Liver (tissue), 8 donors: ENCODE measurements at regions not wholly inside any gene's neighbourhood (a gene's known extent, or its start where the extent isn't known, plus 50 kb on each side); places are given as distances from the start of the nearest gene placed in this dataset.

Source experiments
- DNase-seq: peaks from one replicate; pipeline ENCODE4 v3.0.0-alpha.2; 2017; ENCODE audit warnings: low spot score
- H3K27ac ChIP-seq, 2 donors: one replicate each; pipeline ENCODE4 v1.7.0; 2013; ENCODE audit warnings: inconsistent platforms in 2 of 2, low read length in 2 of 2, control low read depth in 1 of 2, low read depth in 1 of 2, mild to moderate bottlenecking in 1 of 2
- H3K27me3 ChIP-seq, 4 donors: one replicate each; pipeline versions ENCODE4 v1.6.1 to v1.7.0; 2013; ENCODE audit warnings: low read length in 3 of 4, inconsistent platforms in 1 of 4, mild to moderate bottlenecking in 1 of 4, moderate library complexity in 1 of 4; ENCODE audit not compliant: control insufficient read depth in 4 of 4, insufficient read depth in 4 of 4
- H3K36me3 ChIP-seq, 4 donors: one replicate each; pipeline versions ENCODE4 v1.6.1 to v1.7.0; 2013; ENCODE audit warnings: low read length in 3 of 4, mild to moderate bottlenecking in 3 of 4, low read depth in 1 of 4, moderate library complexity in 1 of 4; ENCODE audit not compliant: control insufficient read depth in 4 of 4, insufficient read depth in 3 of 4
- H3K4me1 ChIP-seq, 4 donors: one replicate each; pipeline versions ENCODE4 v1.6.1 to v1.7.0; 2013; ENCODE audit warnings: low read length in 3 of 4, mild to moderate bottlenecking in 3 of 4, moderate library complexity in 1 of 4; ENCODE audit not compliant: control insufficient read depth in 4 of 4, insufficient read depth in 4 of 4
- H3K4me3 ChIP-seq, 3 donors: one replicate each; pipeline versions ENCODE4 v1.6.1 to v1.7.0; 2013; ENCODE audit warnings: low read length in 3 of 3, control low read depth in 1 of 3, low read depth in 1 of 3, mild to moderate bottlenecking in 1 of 3
- H3K9ac ChIP-seq, 2 donors: one replicate each; pipeline ENCODE4 v1.7.0; 2013; ENCODE audit warnings: low read length in 2 of 2, mild to moderate bottlenecking in 2 of 2, moderate library complexity in 2 of 2, control low read depth in 1 of 2, low read depth in 1 of 2
- H3K9me3 ChIP-seq, 4 donors: one replicate each; pipeline versions ENCODE4 v1.6.1 to v1.7.0; 2013; ENCODE audit warnings: low read length in 3 of 4; ENCODE audit not compliant: control insufficient read depth in 4 of 4
- ATF3 ChIP-seq: IDR thresholded peaks from 2 replicates; pipeline ENCODE4 v1.6.1; 2016; ENCODE audit warnings: antibody characterized with exemption
- CTCF ChIP-seq: fragments of 150-350 bp; IDR thresholded peaks from 2 replicates; pipeline ENCODE4 v1.5.1; 2017; ENCODE audit warnings: improper control_type of control experiment, low read depth, low read length; ENCODE audit not compliant: missing input control
- EGR1 ChIP-seq, 2 donors: IDR thresholded peaks; 2 replicates each; pipeline ENCODE4 v1.6.1; 2016 to 2018; ENCODE audit warnings: antibody characterized with exemption in 2 of 2, low read depth in 2 of 2
- FOXA1 ChIP-seq: IDR thresholded peaks from 2 replicates; pipeline ENCODE4 v1.6.1; 2016; ENCODE audit warnings: antibody characterized with exemption
- FOXA2 ChIP-seq: IDR thresholded peaks from 2 replicates; pipeline ENCODE4 v1.6.1; 2016; ENCODE audit warnings: antibody characterized with exemption
- GABPA ChIP-seq, 2 donors: IDR thresholded peaks in 1 of 2; conservative IDR thresholded peaks in 1 of 2; 2 replicates each; pipeline ENCODE4 v1.6.1; 2016; ENCODE audit warnings: antibody characterized with exemption in 2 of 2, mild to moderate bottlenecking in 1 of 2, moderate library complexity in 1 of 2
- HNF4A ChIP-seq, 2 donors: conservative IDR thresholded peaks; 2 replicates each; pipeline ENCODE4 v1.6.1; 2016; ENCODE audit warnings: antibody characterized with exemption in 2 of 2, mild to moderate bottlenecking in 2 of 2
- HNF4G ChIP-seq: IDR thresholded peaks from 2 replicates; pipeline ENCODE4 v1.6.1; 2016; ENCODE audit warnings: antibody characterized with exemption
- JUND ChIP-seq, 2 donors: IDR thresholded peaks; 2 replicates each; pipeline ENCODE4 v1.6.1; 2016; ENCODE audit warnings: antibody characterized with exemption in 2 of 2
- MAX ChIP-seq: IDR thresholded peaks from 2 replicates; pipeline ENCODE4 v1.6.1; 2016; ENCODE audit warnings: antibody characterized with exemption
- NR2F2 ChIP-seq: IDR thresholded peaks from 2 replicates; pipeline ENCODE4 v1.6.1; 2016; ENCODE audit warnings: antibody characterized with exemption
- RAD21 ChIP-seq, 2 donors: IDR thresholded peaks; 2 replicates each; pipeline ENCODE4 v1.6.1; 2016; ENCODE audit warnings: antibody characterized with exemption in 2 of 2, mild to moderate bottlenecking in 2 of 2
- RXRA ChIP-seq, 2 donors: IDR thresholded peaks; 2 replicates each; pipeline ENCODE4 v1.6.1; 2017 to 2018; ENCODE audit warnings: antibody characterized with exemption in 2 of 2, mild to moderate bottlenecking in 1 of 2
- SP1 ChIP-seq: IDR thresholded peaks from 2 replicates; pipeline ENCODE4 v1.6.1; 2018; ENCODE audit warnings: antibody characterized with exemption, mild to moderate bottlenecking
- TAF1 ChIP-seq: conservative IDR thresholded peaks from 2 replicates; pipeline ENCODE4 v1.6.1; 2016; ENCODE audit warnings: antibody characterized with exemption, mild to moderate bottlenecking
- YY1 ChIP-seq: IDR thresholded peaks from 2 replicates; pipeline ENCODE4 v1.6.1; 2016; ENCODE audit warnings: antibody characterized with exemption, mild to moderate bottlenecking
- WGBS: extraction: QIAGEN DNeasy Blood & Tissue Kit; methylation state at CpG from one replicate; pipeline ENCODE4 v1.1.7; 2013; 5-methylcytosine and 5-hydroxymethylcytosine counted together
- TF ChIP-seq, protein P1 (sequence below): IDR thresholded peaks from 2 replicates; pipeline ENCODE4 v1.6.1; 2016; ENCODE audit warnings: antibody characterized with exemption
- TF ChIP-seq, protein P2 (sequence below): IDR thresholded peaks from 2 replicates; pipeline ENCODE4 v1.6.1; 2016; ENCODE audit warnings: antibody characterized with exemption, mild to moderate bottlenecking
- donor health status: healthy.
- donor health status: healthy.
- donor health status: healthy.
- donor health status: healthy.
- donor health status: healthy.

DNA sequence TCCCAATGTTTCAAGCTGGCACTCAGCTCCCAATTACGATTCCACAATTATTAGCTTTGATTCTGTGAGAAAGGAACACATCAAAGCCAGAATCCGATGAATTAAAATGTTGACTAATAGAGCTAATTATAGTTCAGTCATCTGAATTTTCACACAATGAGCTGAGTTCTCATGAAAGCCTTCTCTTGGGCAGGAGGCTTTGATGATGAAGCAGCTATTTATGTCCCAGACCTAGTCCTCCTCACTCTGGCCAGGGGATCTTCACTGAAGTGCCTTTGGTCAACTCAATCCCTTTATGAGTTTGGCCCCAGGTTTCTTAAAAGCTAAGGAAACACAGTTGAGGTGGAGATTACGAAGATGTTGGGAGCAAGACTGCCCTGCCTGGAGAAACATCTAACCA lies 74.7 kb upstream of the PPM1B start:
- Histone ChIP-seq H3K9me3 (no peaks in the 10 kb centered on the region), H3K27me3 (no peaks in the 10 kb centered on the region), H3K4me3 (no peak overlapping the region)

DNA sequence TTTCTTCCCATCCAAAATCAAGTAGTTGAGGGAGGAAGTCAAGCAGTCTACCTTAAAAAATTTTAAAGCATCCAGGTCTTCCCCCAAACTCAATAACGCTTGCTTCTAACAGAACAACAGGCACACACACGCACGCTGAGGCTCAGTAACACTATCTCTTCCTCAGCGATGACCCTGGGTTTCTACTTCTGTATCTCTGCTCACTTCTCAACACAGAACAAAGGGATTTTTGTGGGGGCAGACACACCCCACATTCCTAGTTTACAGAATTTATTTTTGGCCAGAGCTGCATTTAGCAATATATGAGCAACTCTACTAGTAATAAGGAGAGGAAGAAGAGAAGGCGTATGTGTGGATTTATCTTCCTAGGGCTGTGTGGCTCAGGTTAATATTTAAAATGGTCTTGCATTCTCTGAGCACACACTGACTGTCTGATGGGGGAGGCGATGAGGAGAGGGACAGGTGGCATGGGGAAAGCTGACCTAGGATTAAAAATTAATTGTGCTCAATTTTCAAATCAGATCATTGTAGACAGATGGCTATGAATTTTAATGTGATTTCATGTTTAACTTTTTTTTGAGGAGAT lies 71.3 kb upstream of the PPM1B start:
- no peak for DNase-seq
- H3K9me3 ChIP-seq = no peaks in the 10 kb centered on the region
- 73% methylated on average over 6 of the region's 6 CpGs for WGBS
- no peaks in the 10 kb centered on the region for H3K27me3 ChIP-seq
- H3K4me1 ChIP-seq = peaks cover 0 to 3% (median 0%) of the 10 kb centered on the region in 4 donors
- H3K9ac ChIP-seq = no peak overlapping the region
- H3K36me3 ChIP-seq = no peaks in the 10 kb centered on the region
- no peak overlapping the region for H3K4me3 ChIP-seq
- TF ChIP-seq EGR1 (IDR thresholded peaks at IDR 0.05; ENCODE audit: low read depth in 2 of 2) (no peak), CTCF (no peak), HNF4G (no peak), RXRA (IDR thresholded peaks at IDR 0.05) (no peak), MAX (no peak), TAF1 (no peak), FOXA2 (no peak), RAD21 (IDR thresholded peaks at IDR 0.05) (no peak), JUND (IDR thresholded peaks at IDR 0.05) (no peak), SP1 (no peak), FOXA1 (no peak), YY1 (no peak), GABPA (IDR thresholded peaks at IDR 0.05 in 1 of 2, conservative IDR thresholded peaks at IDR 0.05 in 1 of 2) (no peak), NR2F2 (no peak), HNF4A (conservative IDR thresholded peaks at IDR 0.05) (no peak), ATF3 (no peak)
- TF ChIP-seq, protein P1, sequence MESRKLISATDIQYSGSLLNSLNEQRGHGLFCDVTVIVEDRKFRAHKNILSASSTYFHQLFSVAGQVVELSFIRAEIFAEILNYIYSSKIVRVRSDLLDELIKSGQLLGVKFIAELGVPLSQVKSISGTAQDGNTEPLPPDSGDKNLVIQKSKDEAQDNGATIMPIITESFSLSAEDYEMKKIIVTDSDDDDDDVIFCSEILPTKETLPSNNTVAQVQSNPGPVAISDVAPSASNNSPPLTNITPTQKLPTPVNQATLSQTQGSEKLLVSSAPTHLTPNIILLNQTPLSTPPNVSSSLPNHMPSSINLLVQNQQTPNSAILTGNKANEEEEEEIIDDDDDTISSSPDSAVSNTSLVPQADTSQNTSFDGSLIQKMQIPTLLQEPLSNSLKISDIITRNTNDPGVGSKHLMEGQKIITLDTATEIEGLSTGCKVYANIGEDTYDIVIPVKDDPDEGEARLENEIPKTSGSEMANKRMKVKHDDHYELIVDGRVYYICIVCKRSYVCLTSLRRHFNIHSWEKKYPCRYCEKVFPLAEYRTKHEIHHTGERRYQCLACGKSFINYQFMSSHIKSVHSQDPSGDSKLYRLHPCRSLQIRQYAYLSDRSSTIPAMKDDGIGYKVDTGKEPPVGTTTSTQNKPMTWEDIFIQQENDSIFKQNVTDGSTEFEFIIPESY = no peak
- TF ChIP-seq, protein P2, sequence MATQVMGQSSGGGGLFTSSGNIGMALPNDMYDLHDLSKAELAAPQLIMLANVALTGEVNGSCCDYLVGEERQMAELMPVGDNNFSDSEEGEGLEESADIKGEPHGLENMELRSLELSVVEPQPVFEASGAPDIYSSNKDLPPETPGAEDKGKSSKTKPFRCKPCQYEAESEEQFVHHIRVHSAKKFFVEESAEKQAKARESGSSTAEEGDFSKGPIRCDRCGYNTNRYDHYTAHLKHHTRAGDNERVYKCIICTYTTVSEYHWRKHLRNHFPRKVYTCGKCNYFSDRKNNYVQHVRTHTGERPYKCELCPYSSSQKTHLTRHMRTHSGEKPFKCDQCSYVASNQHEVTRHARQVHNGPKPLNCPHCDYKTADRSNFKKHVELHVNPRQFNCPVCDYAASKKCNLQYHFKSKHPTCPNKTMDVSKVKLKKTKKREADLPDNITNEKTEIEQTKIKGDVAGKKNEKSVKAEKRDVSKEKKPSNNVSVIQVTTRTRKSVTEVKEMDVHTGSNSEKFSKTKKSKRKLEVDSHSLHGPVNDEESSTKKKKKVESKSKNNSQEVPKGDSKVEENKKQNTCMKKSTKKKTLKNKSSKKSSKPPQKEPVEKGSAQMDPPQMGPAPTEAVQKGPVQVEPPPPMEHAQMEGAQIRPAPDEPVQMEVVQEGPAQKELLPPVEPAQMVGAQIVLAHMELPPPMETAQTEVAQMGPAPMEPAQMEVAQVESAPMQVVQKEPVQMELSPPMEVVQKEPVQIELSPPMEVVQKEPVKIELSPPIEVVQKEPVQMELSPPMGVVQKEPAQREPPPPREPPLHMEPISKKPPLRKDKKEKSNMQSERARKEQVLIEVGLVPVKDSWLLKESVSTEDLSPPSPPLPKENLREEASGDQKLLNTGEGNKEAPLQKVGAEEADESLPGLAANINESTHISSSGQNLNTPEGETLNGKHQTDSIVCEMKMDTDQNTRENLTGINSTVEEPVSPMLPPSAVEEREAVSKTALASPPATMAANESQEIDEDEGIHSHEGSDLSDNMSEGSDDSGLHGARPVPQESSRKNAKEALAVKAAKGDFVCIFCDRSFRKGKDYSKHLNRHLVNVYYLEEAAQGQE = no peak
- H3K27ac ChIP-seq = no peak overlapping the region

More for the DNA sequence above, 74.7 kb upstream of the PPM1B start:
- H3K9ac ChIP-seq = no peak overlapping the region
- peaks cover 0 to 3% (median 0%) of the 10 kb centered on the region in 4 donors for H3K4me1 ChIP-seq
- DNase-seq = no peak
- WGBS = 91% methylated on average over 3 of the region's 3 CpGs
- TF ChIP-seq MAX = no peak
- no peak for TF ChIP-seq NR2F2
- no peak for TF ChIP-seq GABPA (IDR thresholded peaks at IDR 0.05 in 1 of 2, conservative IDR thresholded peaks at IDR 0.05 in 1 of 2)
- H3K36me3 ChIP-seq = no peaks in the 10 kb centered on the region
- H3K27ac ChIP-seq = no peak overlapping the region
